ENCODE measurements at regions not wholly inside any gene's neighbourhood (a gene's known extent, or its start where the extent isn't known, plus 50 kb on each side); places are given as distances from the start of the nearest gene placed in this dataset.

- Histone ChIP-seq H3K27ac (ENCODE audit: low read depth, low read length) (no peak overlapping the region), H3K4me3 (replicated peaks in 1 of 2; ENCODE audit: low read depth in 1 of 2, low read length in 2 of 2) (no peak overlapping the region), H3K9ac (ENCODE audit: low read length) (no peak overlapping the region), H3K79me2 (ENCODE audit: insufficient read depth, low read length) (no peaks in the 10 kb centered on the region), H3K36me3 (ENCODE audit: control insufficient read depth in 1 of 2, insufficient read depth in 2 of 2, low read length in 2 of 2) (no peaks in the 10 kb centered on the region), H3K4me2 (ENCODE audit: low read length) (no peak overlapping the region), H3K9me2 (ENCODE audit: insufficient read depth) (no peaks in the 10 kb centered on the region), H2AFZ (ENCODE audit: low read depth, low read length, poor library complexity, severe bottlenecking) (no peak overlapping the region), H3K27me3 (ENCODE audit: insufficient read depth, low read length) (no peaks in the 10 kb centered on the region), H3K9me3 (ENCODE audit: control insufficient read depth in 1 of 2, insufficient read depth in 1 of 2, low read depth in 1 of 2, low read length in 2 of 2) (no peaks in the 10 kb centered on the region), H4K20me1 (ENCODE audit: insufficient read depth) (no peaks in the 10 kb centered on the region), H3K4me1 (ENCODE audit: control insufficient read depth in 1 of 2, insufficient read depth in 2 of 2, low read length in 2 of 2) (no peaks in the 10 kb centered on the region)
- ChIA-PET RAD21 (ENCODE audit: low non-redundant PET in 1 of 2, low total read pairs in 2 of 2, uncharacterized antibody in 2 of 2, unreplicated experiment in 2 of 2) (no interaction called here), CTCF (no interaction called here), POLR2A (no interaction called here)
- DNase-seq (ENCODE audit: low read depth, low spot score) (no peak), ATAC-seq (no peak)
- intact Hi-C loops (cut with micrococcal nuclease): no loop called here
- BruUV-seq (replicated peaks): no TSS peak
- no peak for TF ChIP-seq SIN3A (IDR thresholded peaks at IDR 0.05; ENCODE audit: low read depth)
- TF ChIP-seq ELF1 (IDR thresholded peaks at IDR 0.05; ENCODE audit: borderline replicate concordance, low read depth): no peak
- no peak for TF ChIP-seq SP1 (IDR thresholded peaks at IDR 0.05; ENCODE audit: low read depth)
- TF ChIP-seq CTCF (IDR thresholded peaks at IDR 0.05 in 2 of 3, conservative IDR thresholded peaks at IDR 0.05 in 1 of 3; ENCODE audit: borderline replicate concordance in 1 of 3, insufficient read depth in 1 of 3, low read depth in 2 of 3, low read length in 2 of 3): no peak
- TF ChIP-seq EZH2 (IDR thresholded peaks at IDR 0.05): no peak
- no peak for TF ChIP-seq ZBTB33 (IDR thresholded peaks at IDR 0.05; ENCODE audit: extremely low read depth, insufficient replicate concordance, low read length)
- no peak for TF ChIP-seq EGR1 (IDR thresholded peaks at IDR 0.05; ENCODE audit: low read depth)
- no peak for TF ChIP-seq POLR2AphosphoS5 (IDR thresholded peaks at IDR 0.05; ENCODE audit: low read depth, low read length)
- no peak for TF ChIP-seq TCF7L2 (IDR thresholded peaks at IDR 0.05; ENCODE audit: borderline replicate concordance, extremely low read depth, insufficient read depth, insufficient read length)
- TF ChIP-seq ZFX (IDR thresholded peaks at IDR 0.05): no peak
- TF ChIP-seq CEBPB (IDR thresholded peaks at IDR 0.05; ENCODE audit: low read depth): no peak
- TF ChIP-seq CBX3 (IDR thresholded peaks at IDR 0.05; ENCODE audit: low read depth): no peak
- TF ChIP-seq JUND (IDR thresholded peaks at IDR 0.05): no peak
- TF ChIP-seq, protein P1, sequence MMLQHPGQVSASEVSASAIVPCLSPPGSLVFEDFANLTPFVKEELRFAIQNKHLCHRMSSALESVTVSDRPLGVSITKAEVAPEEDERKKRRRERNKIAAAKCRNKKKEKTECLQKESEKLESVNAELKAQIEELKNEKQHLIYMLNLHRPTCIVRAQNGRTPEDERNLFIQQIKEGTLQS (IDR thresholded peaks at IDR 0.05): no peak
These were observed 217.3 kb downstream of the BCAT1 start for GRCh38 chr12:24731596-24731995.

Measured in HCT116 (cell line).